A673 (cell line): ENCODE measurements at regions not wholly inside any gene's neighbourhood (a gene's known extent, or its start where the extent isn't known, plus 50 kb on each side); places are given as distances from the start of the nearest gene placed in this dataset.

Experiments used
- EZH2 ChIP-seq: fragments of 200-600 bp; sonication (generic); IDR thresholded peaks from 2 replicates; pipeline ENCODE4 v1.6.1; 2017; ENCODE audit warnings: borderline replicate concordance, low read depth, mild to moderate bottlenecking, mixed read lengths, antibody characterized with exemption, low read length; ENCODE audit not compliant: poor library complexity, severe bottlenecking
- TF ChIP-seq, protein P1 (sequence below): fragments of 300-800, 200-600 bp; sonication (generic); conservative IDR thresholded peaks from 2 replicates; pipeline ENCODE4 v1.5.1; 2017; ENCODE audit warnings: low read depth, mild to moderate bottlenecking, antibody characterized with exemption, low read length, moderate library complexity, mixed read lengths

DNA sequence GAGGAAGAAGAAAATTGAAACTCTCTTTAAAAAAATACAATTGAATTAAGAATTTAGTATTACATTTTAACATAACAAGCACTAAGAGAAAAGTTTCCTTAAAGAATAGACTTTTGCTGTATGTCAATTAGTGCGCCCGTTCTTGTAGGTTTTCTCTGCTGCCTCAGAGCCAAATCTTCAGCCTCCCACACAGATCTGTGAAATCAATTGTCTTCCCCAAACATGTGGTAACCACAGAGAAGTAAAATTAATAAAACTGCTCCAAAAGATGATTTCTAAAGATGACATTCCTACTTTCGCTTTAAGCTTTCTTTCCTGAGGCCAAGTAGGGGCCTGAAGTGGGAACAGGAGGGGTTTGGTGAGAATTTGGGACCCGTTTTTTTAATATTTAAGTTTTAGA is 113.2 kb upstream of the ADO start:
- TF ChIP-seq, protein P1, sequence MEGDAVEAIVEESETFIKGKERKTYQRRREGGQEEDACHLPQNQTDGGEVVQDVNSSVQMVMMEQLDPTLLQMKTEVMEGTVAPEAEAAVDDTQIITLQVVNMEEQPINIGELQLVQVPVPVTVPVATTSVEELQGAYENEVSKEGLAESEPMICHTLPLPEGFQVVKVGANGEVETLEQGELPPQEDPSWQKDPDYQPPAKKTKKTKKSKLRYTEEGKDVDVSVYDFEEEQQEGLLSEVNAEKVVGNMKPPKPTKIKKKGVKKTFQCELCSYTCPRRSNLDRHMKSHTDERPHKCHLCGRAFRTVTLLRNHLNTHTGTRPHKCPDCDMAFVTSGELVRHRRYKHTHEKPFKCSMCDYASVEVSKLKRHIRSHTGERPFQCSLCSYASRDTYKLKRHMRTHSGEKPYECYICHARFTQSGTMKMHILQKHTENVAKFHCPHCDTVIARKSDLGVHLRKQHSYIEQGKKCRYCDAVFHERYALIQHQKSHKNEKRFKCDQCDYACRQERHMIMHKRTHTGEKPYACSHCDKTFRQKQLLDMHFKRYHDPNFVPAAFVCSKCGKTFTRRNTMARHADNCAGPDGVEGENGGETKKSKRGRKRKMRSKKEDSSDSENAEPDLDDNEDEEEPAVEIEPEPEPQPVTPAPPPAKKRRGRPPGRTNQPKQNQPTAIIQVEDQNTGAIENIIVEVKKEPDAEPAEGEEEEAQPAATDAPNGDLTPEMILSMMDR = no peak
- TF ChIP-seq EZH2 = no peak
